ENCODE measurements at regions not wholly inside any gene's neighbourhood (a gene's known extent, or its start where the extent isn't known, plus 50 kb on each side); places are given as distances from the start of the nearest gene placed in this dataset.
A peak's percentile ranks its signal among the peaks of the same experiment; 100 is the strongest.

DNA sequence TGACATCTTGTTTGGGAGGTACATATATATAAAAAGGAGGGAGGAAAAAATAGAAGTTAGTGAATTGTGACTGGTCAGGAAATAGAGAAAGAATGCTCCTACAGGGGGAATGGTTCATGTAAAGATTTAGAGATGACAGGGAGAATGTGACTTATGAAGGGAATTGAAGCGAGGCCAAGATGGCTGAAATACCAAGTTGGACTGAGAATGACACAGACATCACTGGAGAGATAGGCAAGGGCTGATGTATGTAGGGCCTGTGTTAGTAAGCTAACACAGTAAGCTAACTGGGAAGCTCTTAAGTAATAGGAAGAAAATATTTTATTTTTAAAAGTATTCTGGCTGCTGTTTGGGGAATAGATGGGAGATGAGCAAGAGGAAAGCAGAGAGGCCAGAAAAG is 286.3 kb downstream of the NNT start:
- no peak overlapping the region for H3K4me3 ChIP-seq (ENCODE audit: low read depth, low read length)
- no peak overlapping the region for H3K27ac ChIP-seq
- no peak for DNase-seq
- in situ Hi-C loops (cut with HindIII; ENCODE audit: low pct_ligation_motif_present, low sequenced_read_pairs): no loop called here
- no peaks in the 10 kb centered on the region for H3K36me3 ChIP-seq (replicated peaks)
- no peaks in the 10 kb centered on the region for H3K27me3 ChIP-seq (replicated peaks)
- TF ChIP-seq, protein P1, sequence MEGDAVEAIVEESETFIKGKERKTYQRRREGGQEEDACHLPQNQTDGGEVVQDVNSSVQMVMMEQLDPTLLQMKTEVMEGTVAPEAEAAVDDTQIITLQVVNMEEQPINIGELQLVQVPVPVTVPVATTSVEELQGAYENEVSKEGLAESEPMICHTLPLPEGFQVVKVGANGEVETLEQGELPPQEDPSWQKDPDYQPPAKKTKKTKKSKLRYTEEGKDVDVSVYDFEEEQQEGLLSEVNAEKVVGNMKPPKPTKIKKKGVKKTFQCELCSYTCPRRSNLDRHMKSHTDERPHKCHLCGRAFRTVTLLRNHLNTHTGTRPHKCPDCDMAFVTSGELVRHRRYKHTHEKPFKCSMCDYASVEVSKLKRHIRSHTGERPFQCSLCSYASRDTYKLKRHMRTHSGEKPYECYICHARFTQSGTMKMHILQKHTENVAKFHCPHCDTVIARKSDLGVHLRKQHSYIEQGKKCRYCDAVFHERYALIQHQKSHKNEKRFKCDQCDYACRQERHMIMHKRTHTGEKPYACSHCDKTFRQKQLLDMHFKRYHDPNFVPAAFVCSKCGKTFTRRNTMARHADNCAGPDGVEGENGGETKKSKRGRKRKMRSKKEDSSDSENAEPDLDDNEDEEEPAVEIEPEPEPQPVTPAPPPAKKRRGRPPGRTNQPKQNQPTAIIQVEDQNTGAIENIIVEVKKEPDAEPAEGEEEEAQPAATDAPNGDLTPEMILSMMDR (IDR thresholded peaks at IDR 0.05; ENCODE audit: low read depth, low read length, missing control alignments): no peak

GRCh38 chr5:43875741-43876140 is 272.8 kb downstream of the NNT start:
- H3K4me3 ChIP-seq (ENCODE audit: low read depth, low read length): no peak overlapping the region
- TF ChIP-seq, protein P1 (IDR thresholded peaks at IDR 0.05; ENCODE audit: low read depth, low read length, missing control alignments): no peak
- in situ Hi-C loops (cut with HindIII; ENCODE audit: low pct_ligation_motif_present, low sequenced_read_pairs): no loop called here

GRCh38 chr5:43874772-43875171 is 271.8 kb downstream of the NNT start:
- TF ChIP-seq, protein P1 (IDR thresholded peaks at IDR 0.05; ENCODE audit: low read depth, low read length, missing control alignments): no peak
- H3K36me3 ChIP-seq (replicated peaks): no peaks in the 10 kb centered on the region
- H3K27ac ChIP-seq: no peak overlapping the region
- in situ Hi-C loops (cut with HindIII; ENCODE audit: low pct_ligation_motif_present, low sequenced_read_pairs): no loop called here
- H3K4me3 ChIP-seq (ENCODE audit: low read depth, low read length): no peak overlapping the region
- no peaks in the 10 kb centered on the region for H3K27me3 ChIP-seq (replicated peaks)
- DNase-seq: peak; percentile 34

More at GRCh38 chr5:43875741-43876140, 272.8 kb downstream of the NNT start:
- Histone ChIP-seq H3K27ac (no peak overlapping the region), H3K27me3 (replicated peaks) (no peaks in the 10 kb centered on the region), H3K36me3 (replicated peaks) (no peaks in the 10 kb centered on the region)
- no peak for DNase-seq

DNA sequence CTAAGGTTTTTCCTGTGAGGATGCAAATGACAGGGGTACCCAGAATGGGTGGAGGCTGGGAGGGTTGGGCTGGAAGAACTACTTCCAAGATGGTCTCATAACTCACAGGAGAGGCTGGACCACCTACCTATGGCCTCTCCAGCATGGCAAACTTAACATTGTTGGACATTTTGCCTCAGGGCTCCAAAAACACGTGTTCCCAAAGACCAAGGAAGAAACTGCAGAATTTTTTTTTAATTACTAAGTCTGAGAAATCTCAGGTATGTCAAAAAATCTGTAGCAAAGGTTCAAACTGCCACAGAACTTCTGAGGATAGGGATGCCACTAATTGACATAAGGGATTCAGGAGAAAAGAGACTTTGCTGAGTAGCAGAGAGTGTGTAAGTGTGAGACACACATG is 270.8 kb downstream of the NNT start:
- no peak overlapping the region for H3K27ac ChIP-seq
- no peaks in the 10 kb centered on the region for H3K27me3 ChIP-seq (replicated peaks)
- in situ Hi-C loops (cut with HindIII; ENCODE audit: low pct_ligation_motif_present, low sequenced_read_pairs): no loop called here
- TF ChIP-seq, protein P1 (IDR thresholded peaks at IDR 0.05; ENCODE audit: low read depth, low read length, missing control alignments): no peak
- DNase-seq: no peak
- no peak overlapping the region for H3K4me3 ChIP-seq (ENCODE audit: low read depth, low read length)
- no peaks in the 10 kb centered on the region for H3K36me3 ChIP-seq (replicated peaks)

DNA sequence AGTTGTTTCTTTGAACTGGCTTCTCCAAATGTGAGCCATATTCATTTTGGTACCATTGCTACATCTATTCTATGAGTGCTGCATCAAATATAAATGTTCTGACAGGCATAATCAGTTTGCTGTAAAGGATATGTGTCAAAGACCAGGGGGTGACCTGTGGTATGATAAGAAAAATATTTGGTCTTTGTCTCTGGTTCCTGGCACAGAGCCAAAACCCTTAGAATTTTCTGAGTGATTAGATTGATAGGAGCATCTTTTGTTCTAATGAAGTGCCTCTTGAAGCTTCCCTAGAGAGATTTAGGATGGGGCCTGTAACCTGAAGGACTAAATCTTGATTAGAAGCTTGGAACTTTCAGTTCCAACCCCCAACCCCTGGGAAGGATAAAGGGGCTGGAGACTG is 256.3 kb downstream of the NNT start:
- Histone ChIP-seq H3K27ac (no peak overlapping the region), H3K36me3 (replicated peaks) (no peaks in the 10 kb centered on the region), H3K27me3 (replicated peaks) (no peaks in the 10 kb centered on the region), H3K4me3 (ENCODE audit: low read depth, low read length) (no peak overlapping the region)
- TF ChIP-seq, protein P1 (IDR thresholded peaks at IDR 0.05; ENCODE audit: low read depth, low read length, missing control alignments): no peak
- no peak for DNase-seq
- in situ Hi-C loops (cut with HindIII; ENCODE audit: low pct_ligation_motif_present, low sequenced_read_pairs): no loop called here

DNA sequence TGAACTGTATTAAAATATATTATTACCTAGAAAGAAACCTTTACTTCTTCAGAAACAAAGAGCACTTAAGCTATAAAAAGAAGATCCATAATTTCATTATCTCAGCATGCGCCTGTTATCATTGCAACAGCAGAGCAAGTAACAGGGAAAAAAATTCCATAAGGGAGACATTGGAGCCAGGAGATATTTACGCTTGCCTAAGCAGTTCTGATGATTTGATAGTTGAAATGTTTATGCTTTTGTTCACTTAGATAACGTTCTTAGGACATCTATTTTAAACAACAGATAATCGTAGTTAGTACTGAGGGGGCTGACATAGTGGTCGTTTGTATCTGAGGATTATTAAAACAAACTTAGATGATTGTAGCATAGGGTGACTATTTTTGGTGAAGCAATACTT is 252.5 kb downstream of the NNT start:
- H3K36me3 ChIP-seq (replicated peaks): no peaks in the 10 kb centered on the region
- TF ChIP-seq, protein P1 (IDR thresholded peaks at IDR 0.05; ENCODE audit: low read depth, low read length, missing control alignments): no peak

More for the DNA sequence above, 252.5 kb downstream of the NNT start:
- in situ Hi-C loops (cut with HindIII; ENCODE audit: low pct_ligation_motif_present, low sequenced_read_pairs): no loop called here
- Histone ChIP-seq H3K27ac (no peak overlapping the region), H3K27me3 (replicated peaks) (no peaks in the 10 kb centered on the region), H3K4me3 (ENCODE audit: low read depth, low read length) (no peak overlapping the region)
- DNase-seq: no peak

Measured in brain microvascular endothelial cell (primary cell).